Ovary (tissue), 3 donors: ENCODE measurements at regions not wholly inside any gene's neighbourhood (a gene's known extent, or its start where the extent isn't known, plus 50 kb on each side); places are given as distances from the start of the nearest gene placed in this dataset.

ENCODE experiments used
- EP300 ChIP-seq: sonication (generic); formaldehyde crosslinking; IDR thresholded peaks from one replicate; pipeline ENCODE4 v1.6.1; 2017; ENCODE audit warnings: antibody characterized with exemption
- POLR2A ChIP-seq: fragments of 450-650 bp; IDR thresholded peaks from one replicate; pipeline ENCODE4 v1.6.1; 2017; ENCODE audit warnings: antibody characterized with exemption, mild to moderate bottlenecking, moderate library complexity
- TF ChIP-seq, protein P1 (sequence below), 3 donors: fragments of 450-650 bp in 2 of 3; fragments of 200-600 bp in 1 of 3; IDR thresholded peaks; one replicate each; pipeline versions ENCODE4 v1.5.1 to v1.8.0; 2016 to 2022; ENCODE audit warnings: antibody characterized with exemption in 3 of 3, mild to moderate bottlenecking in 1 of 3
- donor health status: DM: no; HTN: no; CAD: no.

DNA sequence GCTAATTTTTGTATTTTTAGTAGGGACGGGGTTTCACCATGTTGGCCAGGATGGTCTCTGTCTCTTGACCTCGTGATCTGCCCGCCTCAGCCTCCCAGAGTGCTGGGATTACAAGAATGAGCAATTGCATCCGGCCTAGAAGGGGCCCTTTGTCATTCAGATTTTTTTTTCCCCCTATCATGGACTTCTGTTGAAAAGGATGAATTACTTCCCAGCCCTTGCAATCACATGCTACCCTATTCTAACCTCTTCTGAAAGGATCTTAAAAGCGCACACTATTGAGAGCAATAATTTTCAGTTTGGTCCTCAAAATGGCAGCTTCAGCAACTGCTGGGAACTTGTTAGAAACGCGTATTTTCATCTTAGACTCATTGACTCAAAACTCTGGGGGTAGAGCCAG lies 575.6 kb upstream of the KIRREL3 start:
- TF ChIP-seq EP300 (no peak), POLR2A (no peak)
- TF ChIP-seq, protein P1, sequence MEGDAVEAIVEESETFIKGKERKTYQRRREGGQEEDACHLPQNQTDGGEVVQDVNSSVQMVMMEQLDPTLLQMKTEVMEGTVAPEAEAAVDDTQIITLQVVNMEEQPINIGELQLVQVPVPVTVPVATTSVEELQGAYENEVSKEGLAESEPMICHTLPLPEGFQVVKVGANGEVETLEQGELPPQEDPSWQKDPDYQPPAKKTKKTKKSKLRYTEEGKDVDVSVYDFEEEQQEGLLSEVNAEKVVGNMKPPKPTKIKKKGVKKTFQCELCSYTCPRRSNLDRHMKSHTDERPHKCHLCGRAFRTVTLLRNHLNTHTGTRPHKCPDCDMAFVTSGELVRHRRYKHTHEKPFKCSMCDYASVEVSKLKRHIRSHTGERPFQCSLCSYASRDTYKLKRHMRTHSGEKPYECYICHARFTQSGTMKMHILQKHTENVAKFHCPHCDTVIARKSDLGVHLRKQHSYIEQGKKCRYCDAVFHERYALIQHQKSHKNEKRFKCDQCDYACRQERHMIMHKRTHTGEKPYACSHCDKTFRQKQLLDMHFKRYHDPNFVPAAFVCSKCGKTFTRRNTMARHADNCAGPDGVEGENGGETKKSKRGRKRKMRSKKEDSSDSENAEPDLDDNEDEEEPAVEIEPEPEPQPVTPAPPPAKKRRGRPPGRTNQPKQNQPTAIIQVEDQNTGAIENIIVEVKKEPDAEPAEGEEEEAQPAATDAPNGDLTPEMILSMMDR (IDR thresholded peaks at IDR 0.05): no peak
